ENCODE measurements at regions not wholly inside any gene's neighbourhood (a gene's known extent, or its start where the extent isn't known, plus 50 kb on each side); places are given as distances from the start of the nearest gene placed in this dataset.
A peak's percentile ranks its signal among the peaks of the same experiment; 100 is the strongest.

GRCh38 chr2:137846993-137847392 is 117.3 kb upstream of the HNMT start:
- no peak for DNase-seq (ENCODE audit: low spot score)
- no peak for TF ChIP-seq CTCF (IDR thresholded peaks at IDR 0.05; ENCODE audit: extremely low read depth, missing control alignments)

- no peak for TF ChIP-seq CTCF (IDR thresholded peaks at IDR 0.05; ENCODE audit: extremely low read depth, missing control alignments)
- DNase-seq (ENCODE audit: low spot score), result no peak
Observed at GRCh38 chr2:137847443-137847842, 116.8 kb upstream of the HNMT start.

- no peak for DNase-seq (ENCODE audit: low spot score)
- no peak for TF ChIP-seq CTCF (IDR thresholded peaks at IDR 0.05; ENCODE audit: extremely low read depth, missing control alignments)
Observed at GRCh38 chr2:137857881-137858280, 106.4 kb upstream of the HNMT start.

- no peak for TF ChIP-seq CTCF (IDR thresholded peaks at IDR 0.05; ENCODE audit: extremely low read depth, missing control alignments)
- no peak for DNase-seq (ENCODE audit: low spot score)
Observed at GRCh38 chr2:137862651-137863050, 101.6 kb upstream of the HNMT start.

- peak; percentile 62 for TF ChIP-seq CTCF (IDR thresholded peaks at IDR 0.05; ENCODE audit: extremely low read depth, missing control alignments)
- peak; percentile 25 for DNase-seq (ENCODE audit: low spot score)
Observed at GRCh38 chr2:137865954-137866540, 98.2 kb upstream of the HNMT start.

- TF ChIP-seq CTCF (IDR thresholded peaks at IDR 0.05; ENCODE audit: extremely low read depth, missing control alignments), result no peak
- DNase-seq (ENCODE audit: low spot score), result no peak
Observed at GRCh38 chr2:137870682-137871081, 93.6 kb upstream of the HNMT start.

GRCh38 chr2:137872577-137872976 is 91.7 kb upstream of the HNMT start:
- no peak for DNase-seq (ENCODE audit: low spot score)
- no peak for TF ChIP-seq CTCF (IDR thresholded peaks at IDR 0.05; ENCODE audit: extremely low read depth, missing control alignments)

All from GM20000 (cell line).